ENCODE measurements at regions not wholly inside any gene's neighbourhood (a gene's known extent, or its start where the extent isn't known, plus 50 kb on each side); places are given as distances from the start of the nearest gene placed in this dataset.

DNA sequence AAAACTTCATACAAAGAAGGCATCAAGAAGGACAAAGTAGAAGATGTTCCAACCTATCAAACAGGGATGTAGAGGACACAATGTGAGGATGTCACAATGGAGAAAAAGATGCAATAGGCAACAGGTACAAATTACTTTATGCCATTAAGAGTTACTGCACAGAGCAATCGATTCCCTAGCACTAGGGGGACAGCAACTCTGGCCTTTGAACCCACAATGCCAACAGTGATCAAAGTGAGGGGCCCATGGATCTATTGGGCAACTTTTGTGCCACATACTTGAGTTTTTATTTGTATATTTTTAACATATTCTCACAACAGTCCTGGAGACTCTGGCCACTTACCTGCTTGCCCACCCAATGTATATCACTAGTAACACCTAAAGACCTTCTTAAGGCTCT lies 220.2 kb downstream of the HNMT start:
- no peak overlapping the region for H3K4me3 ChIP-seq (ENCODE audit: low read depth, low read length)
- DNase-seq (ENCODE audit: low read depth) = no peak
- TF ChIP-seq CTCF (conservative IDR thresholded peaks at IDR 0.05; ENCODE audit: low read depth, low read length) = no peak

- no peak for TF ChIP-seq CTCF (conservative IDR thresholded peaks at IDR 0.05; ENCODE audit: low read depth, low read length)
- no peak overlapping the region for H3K4me3 ChIP-seq (ENCODE audit: low read depth, low read length)
- DNase-seq (ENCODE audit: low read depth) = no peak
These were observed 221.6 kb downstream of the HNMT start for GRCh38 chr2:138185827-138186226.

DNA sequence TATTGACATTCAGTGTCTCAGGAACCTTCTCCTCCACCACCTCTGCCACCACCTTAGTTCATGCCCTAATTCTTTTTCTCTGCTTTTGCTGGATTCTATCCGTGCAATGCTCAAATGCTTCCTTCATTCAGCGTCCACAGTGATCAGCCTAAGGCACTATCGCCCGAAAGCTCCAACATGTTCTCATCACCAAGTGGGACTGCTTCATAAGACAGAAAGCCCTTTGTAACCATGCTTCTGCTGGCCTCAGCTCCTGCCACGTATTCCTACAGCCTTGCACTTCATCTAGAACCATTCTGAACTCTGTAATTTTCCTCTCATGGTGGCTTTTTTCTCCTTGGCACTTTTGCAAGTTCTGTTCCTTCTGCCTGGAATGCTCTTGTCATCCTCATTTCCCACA lies 222.9 kb downstream of the HNMT start:
- no peak for TF ChIP-seq CTCF (conservative IDR thresholded peaks at IDR 0.05; ENCODE audit: low read depth, low read length)
- H3K4me3 ChIP-seq (ENCODE audit: low read depth, low read length) = no peak overlapping the region
- DNase-seq (ENCODE audit: low read depth) = no peak

GRCh38 chr2:138190999-138191398 lies 226.7 kb downstream of the HNMT start:
- no peak for TF ChIP-seq CTCF (conservative IDR thresholded peaks at IDR 0.05; ENCODE audit: low read depth, low read length)
- no peak for DNase-seq (ENCODE audit: low read depth)

GRCh38 chr2:138193416-138194213 lies 229.3 kb downstream of the HNMT start:
- H3K4me3 ChIP-seq (ENCODE audit: low read depth, low read length) = no peak overlapping the region
- TF ChIP-seq CTCF (conservative IDR thresholded peaks at IDR 0.05; ENCODE audit: low read depth, low read length) = no peak
- no peak for DNase-seq (ENCODE audit: low read depth)

More at GRCh38 chr2:138190999-138191398, 226.7 kb downstream of the HNMT start:
- H3K4me3 ChIP-seq (ENCODE audit: low read depth, low read length) = no peak overlapping the region

GRCh38 chr2:138201286-138201685 lies 237.0 kb downstream of the HNMT start:
- TF ChIP-seq CTCF (conservative IDR thresholded peaks at IDR 0.05; ENCODE audit: low read depth, low read length) = no peak
- no peak overlapping the region for H3K4me3 ChIP-seq (ENCODE audit: low read depth, low read length)
- DNase-seq (ENCODE audit: low read depth) = no peak

DNA sequence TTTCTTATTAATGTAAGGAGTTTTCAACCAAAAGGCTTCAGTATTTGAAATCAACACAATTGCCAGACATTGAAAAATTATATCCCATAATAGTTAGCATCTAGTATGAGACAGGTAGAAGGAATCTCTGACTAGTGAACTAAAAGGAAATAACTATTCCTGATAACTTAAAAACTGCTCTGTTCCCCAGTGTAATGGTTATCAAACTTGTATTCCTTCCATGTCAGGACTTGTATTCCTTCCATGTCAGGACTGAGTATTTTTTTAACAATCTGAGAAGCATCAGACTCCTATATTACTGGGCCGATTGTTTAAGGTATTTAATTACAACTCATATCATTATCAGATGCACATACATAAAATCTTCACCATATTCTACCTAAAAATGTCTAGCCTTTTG lies 238.5 kb downstream of the HNMT start:
- TF ChIP-seq CTCF (conservative IDR thresholded peaks at IDR 0.05; ENCODE audit: low read depth, low read length) = no peak
- no peak for DNase-seq (ENCODE audit: low read depth)
- H3K4me3 ChIP-seq (ENCODE audit: low read depth, low read length) = no peak overlapping the region

Measured in epithelial cell of proximal tubule (primary cell).